ENCODE measurements at regions not wholly inside any gene's neighbourhood (a gene's known extent, or its start where the extent isn't known, plus 50 kb on each side); places are given as distances from the start of the nearest gene placed in this dataset.

DNA sequence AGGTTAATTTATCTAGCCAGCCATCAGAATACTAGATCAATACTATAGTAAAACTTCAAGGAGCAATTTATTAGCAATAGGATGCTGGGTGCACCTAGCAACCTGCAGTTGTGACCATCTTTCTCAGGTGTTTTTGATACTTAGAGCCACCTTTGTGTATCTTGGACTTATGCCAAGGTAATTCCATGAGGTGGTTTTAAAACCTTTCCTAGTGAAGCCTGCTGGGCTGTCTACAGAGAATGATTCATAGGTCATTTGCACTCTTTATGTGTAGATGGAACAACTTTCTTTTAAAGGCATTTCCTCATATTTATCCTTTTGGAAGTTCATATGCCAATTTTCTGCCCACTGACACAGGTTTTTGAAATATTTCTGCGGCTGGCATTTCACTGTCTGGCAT, 1030.1 kb upstream of the POU3F3 start:
- in situ Hi-C loops (cut with HindIII; ENCODE audit: low pct_ligation_motif_present, low sequenced_read_pairs) = no loop called here
- TF ChIP-seq, protein P1, sequence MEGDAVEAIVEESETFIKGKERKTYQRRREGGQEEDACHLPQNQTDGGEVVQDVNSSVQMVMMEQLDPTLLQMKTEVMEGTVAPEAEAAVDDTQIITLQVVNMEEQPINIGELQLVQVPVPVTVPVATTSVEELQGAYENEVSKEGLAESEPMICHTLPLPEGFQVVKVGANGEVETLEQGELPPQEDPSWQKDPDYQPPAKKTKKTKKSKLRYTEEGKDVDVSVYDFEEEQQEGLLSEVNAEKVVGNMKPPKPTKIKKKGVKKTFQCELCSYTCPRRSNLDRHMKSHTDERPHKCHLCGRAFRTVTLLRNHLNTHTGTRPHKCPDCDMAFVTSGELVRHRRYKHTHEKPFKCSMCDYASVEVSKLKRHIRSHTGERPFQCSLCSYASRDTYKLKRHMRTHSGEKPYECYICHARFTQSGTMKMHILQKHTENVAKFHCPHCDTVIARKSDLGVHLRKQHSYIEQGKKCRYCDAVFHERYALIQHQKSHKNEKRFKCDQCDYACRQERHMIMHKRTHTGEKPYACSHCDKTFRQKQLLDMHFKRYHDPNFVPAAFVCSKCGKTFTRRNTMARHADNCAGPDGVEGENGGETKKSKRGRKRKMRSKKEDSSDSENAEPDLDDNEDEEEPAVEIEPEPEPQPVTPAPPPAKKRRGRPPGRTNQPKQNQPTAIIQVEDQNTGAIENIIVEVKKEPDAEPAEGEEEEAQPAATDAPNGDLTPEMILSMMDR (IDR thresholded peaks at IDR 0.05; ENCODE audit: low read depth, low read length, missing control alignments) = no peak
- H3K4me3 ChIP-seq (ENCODE audit: low read depth, low read length) = no peak overlapping the region

DNA sequence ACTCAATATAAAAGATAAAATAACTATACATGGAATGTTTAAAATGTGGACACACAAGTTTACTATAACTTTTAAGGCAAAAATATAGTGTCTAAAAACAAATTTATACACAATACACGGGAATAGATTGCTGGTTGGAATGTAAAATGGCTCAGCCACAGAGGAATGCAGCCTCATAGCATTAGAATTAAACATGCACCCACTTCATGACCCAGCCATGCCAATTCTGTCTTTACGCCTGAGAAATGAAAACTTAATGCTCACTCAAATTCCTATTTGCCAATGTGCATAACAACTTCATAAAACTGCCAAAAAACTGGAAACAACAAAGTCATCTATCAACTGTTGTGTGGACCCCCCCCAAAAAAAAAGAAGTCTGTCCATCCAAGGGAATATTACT, 1006.6 kb upstream of the POU3F3 start:
- no peak overlapping the region for H3K27ac ChIP-seq
- no peaks in the 10 kb centered on the region for H3K27me3 ChIP-seq (replicated peaks)
- no peak for DNase-seq
- no peak overlapping the region for H3K4me3 ChIP-seq (ENCODE audit: low read depth, low read length)
- in situ Hi-C loops (cut with HindIII; ENCODE audit: low pct_ligation_motif_present, low sequenced_read_pairs) = no loop called here
- TF ChIP-seq, protein P1 (IDR thresholded peaks at IDR 0.05; ENCODE audit: low read depth, low read length, missing control alignments) = no peak
- H3K36me3 ChIP-seq (replicated peaks) = no peaks in the 10 kb centered on the region

More for the DNA sequence above, 1030.1 kb upstream of the POU3F3 start:
- Histone ChIP-seq H3K36me3 (replicated peaks) (no peaks in the 10 kb centered on the region), H3K27me3 (replicated peaks) (no peaks in the 10 kb centered on the region), H3K27ac (no peak overlapping the region)
- DNase-seq = no peak

GRCh38 chr2:103859238-103859637, 994.7 kb upstream of the POU3F3 start:
- Histone ChIP-seq H3K27ac (no peak overlapping the region), H3K36me3 (replicated peaks) (no peaks in the 10 kb centered on the region), H3K4me3 (ENCODE audit: low read depth, low read length) (no peak overlapping the region), H3K27me3 (replicated peaks) (no peaks in the 10 kb centered on the region)
- DNase-seq = no peak
- in situ Hi-C loops (cut with HindIII; ENCODE audit: low pct_ligation_motif_present, low sequenced_read_pairs) = no loop called here
- TF ChIP-seq, protein P1 (IDR thresholded peaks at IDR 0.05; ENCODE audit: low read depth, low read length, missing control alignments) = no peak

GRCh38 chr2:103860016-103860415, 993.9 kb upstream of the POU3F3 start:
- in situ Hi-C loops (cut with HindIII; ENCODE audit: low pct_ligation_motif_present, low sequenced_read_pairs) = no loop called here
- TF ChIP-seq, protein P1 (IDR thresholded peaks at IDR 0.05; ENCODE audit: low read depth, low read length, missing control alignments) = no peak
- DNase-seq = no peak

GRCh38 chr2:103868396-103868795, 985.5 kb upstream of the POU3F3 start:
- Histone ChIP-seq H3K27me3 (replicated peaks) (no peaks in the 10 kb centered on the region), H3K36me3 (replicated peaks) (no peaks in the 10 kb centered on the region), H3K4me3 (ENCODE audit: low read depth, low read length) (no peak overlapping the region), H3K27ac (no peak overlapping the region)
- TF ChIP-seq, protein P1 (IDR thresholded peaks at IDR 0.05; ENCODE audit: low read depth, low read length, missing control alignments) = no peak
- in situ Hi-C loops (cut with HindIII; ENCODE audit: low pct_ligation_motif_present, low sequenced_read_pairs) = no loop called here
- DNase-seq = no peak

More at GRCh38 chr2:103860016-103860415, 993.9 kb upstream of the POU3F3 start:
- H3K27ac ChIP-seq = no peak overlapping the region
- no peaks in the 10 kb centered on the region for H3K36me3 ChIP-seq (replicated peaks)
- no peak overlapping the region for H3K4me3 ChIP-seq (ENCODE audit: low read depth, low read length)
- H3K27me3 ChIP-seq (replicated peaks) = no peaks in the 10 kb centered on the region

DNA sequence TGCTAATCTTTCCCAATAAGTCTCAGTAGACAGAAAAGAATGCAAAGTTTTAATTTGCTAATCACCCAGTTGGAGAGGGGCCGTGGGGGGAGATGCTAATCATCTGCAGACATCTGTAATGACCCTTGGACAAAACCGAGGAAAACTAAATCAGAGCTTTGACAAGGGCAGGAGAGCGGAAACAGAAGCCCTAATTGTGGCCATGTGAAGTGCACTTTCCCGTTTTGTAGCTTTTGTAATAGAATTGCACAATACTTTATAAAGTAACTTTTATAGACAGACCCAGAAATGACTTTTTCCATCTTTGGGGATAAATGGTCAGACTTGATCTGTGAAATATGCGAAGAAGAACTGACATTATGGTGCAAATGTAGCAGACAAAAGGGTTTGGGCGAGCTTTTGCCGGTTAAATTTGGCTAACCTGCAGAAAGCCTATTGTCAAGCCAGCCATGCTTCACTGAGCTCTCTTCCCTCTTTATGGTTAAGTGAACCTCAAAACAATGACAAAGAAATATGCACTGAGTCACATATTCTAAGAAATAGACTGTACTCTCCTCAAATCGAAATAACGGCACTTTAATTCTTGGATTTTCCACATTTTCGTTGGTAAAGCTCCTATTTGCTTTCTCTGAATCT, 980.1 kb upstream of the POU3F3 start:
- in situ Hi-C loops (cut with HindIII; ENCODE audit: low pct_ligation_motif_present, low sequenced_read_pairs) = no loop called here
- Histone ChIP-seq H3K27me3 (replicated peaks) (no peaks in the 10 kb centered on the region), H3K4me3 (ENCODE audit: low read depth, low read length) (no peak overlapping the region), H3K36me3 (replicated peaks) (no peaks in the 10 kb centered on the region), H3K27ac (no peak overlapping the region)
- DNase-seq = no peak
- TF ChIP-seq, protein P1 (IDR thresholded peaks at IDR 0.05; ENCODE audit: low read depth, low read length, missing control alignments) = no peak
